Vagina (tissue), 2 donors: ENCODE measurements at regions not wholly inside any gene's neighbourhood (a gene's known extent, or its start where the extent isn't known, plus 50 kb on each side); places are given as distances from the start of the nearest gene placed in this dataset.

Experiments used
- POLR2A ChIP-seq, 2 donors: fragments of 450-650 bp; IDR thresholded peaks; one replicate each; pipeline ENCODE4 v1.6.1; 2017; ENCODE audit warnings: antibody characterized with exemption in 2 of 2, mild to moderate bottlenecking in 2 of 2, moderate library complexity in 2 of 2
- POLR2AphosphoS5 ChIP-seq, 2 donors: sonication (generic); formaldehyde crosslinking; IDR thresholded peaks; one replicate each; pipeline ENCODE4 v1.9.0; 2017; ENCODE audit warnings: antibody characterized with exemption in 2 of 2, mild to moderate bottlenecking in 2 of 2, low read depth in 1 of 2; ENCODE audit not compliant: insufficient read depth in 1 of 2
- TF ChIP-seq, protein P1 (sequence below), 3 experiments: fragments of 450-650 bp in 2 of 3; fragments of 200-600 bp in 1 of 3; sonication (generic) in 1 of 3; IDR thresholded peaks; one replicate each; pipeline ENCODE4 v1.5.1; 2017 to 2019; ENCODE audit warnings: antibody characterized with exemption in 3 of 3, mild to moderate bottlenecking in 2 of 3, moderate library complexity in 2 of 3

DNA sequence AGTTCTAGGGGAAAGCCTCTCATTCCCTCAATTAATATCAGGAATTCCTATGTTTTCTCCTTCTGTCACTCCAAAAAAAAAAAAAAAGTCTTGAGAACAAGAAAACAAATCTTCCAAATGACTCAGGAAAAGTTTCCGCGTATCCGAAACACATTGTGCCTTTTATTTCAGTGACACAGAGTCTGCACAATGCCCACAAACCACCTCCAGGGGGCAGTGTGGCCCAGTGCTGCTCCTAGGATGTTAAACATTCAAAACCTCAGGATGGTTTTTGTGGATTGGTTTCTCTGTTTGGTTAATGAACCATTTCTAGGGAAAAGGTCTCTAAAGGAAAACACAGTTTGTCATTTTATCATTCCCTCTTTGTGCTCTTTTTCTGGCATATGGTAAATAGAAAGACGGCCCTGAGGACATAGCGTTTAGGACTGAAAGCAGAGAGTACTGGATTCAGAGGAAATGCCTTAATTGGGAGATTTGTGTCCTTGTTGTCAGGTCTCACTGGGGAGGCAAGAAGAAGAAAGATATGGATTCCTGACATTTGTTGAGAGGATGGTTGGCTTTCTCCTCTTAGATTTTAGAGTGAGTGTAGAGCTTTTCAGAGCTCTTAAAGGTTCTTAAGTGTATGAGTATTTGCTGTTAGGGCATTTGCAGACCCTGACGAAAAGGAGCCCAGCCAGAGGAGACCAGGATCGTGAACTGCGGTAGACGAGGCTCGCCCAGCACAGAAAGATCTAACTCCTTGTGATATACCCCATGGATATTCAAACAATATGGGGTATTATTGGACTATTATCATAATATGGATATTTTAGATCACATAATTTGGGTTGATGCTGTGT, 65.7 kb upstream of the MAP9 start:
- TF ChIP-seq, protein P1, sequence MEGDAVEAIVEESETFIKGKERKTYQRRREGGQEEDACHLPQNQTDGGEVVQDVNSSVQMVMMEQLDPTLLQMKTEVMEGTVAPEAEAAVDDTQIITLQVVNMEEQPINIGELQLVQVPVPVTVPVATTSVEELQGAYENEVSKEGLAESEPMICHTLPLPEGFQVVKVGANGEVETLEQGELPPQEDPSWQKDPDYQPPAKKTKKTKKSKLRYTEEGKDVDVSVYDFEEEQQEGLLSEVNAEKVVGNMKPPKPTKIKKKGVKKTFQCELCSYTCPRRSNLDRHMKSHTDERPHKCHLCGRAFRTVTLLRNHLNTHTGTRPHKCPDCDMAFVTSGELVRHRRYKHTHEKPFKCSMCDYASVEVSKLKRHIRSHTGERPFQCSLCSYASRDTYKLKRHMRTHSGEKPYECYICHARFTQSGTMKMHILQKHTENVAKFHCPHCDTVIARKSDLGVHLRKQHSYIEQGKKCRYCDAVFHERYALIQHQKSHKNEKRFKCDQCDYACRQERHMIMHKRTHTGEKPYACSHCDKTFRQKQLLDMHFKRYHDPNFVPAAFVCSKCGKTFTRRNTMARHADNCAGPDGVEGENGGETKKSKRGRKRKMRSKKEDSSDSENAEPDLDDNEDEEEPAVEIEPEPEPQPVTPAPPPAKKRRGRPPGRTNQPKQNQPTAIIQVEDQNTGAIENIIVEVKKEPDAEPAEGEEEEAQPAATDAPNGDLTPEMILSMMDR (IDR thresholded peaks at IDR 0.05): peak; percentile 68 to 92 (median 74)
- TF ChIP-seq POLR2A (IDR thresholded peaks at IDR 0.05) (no peak), POLR2AphosphoS5 (IDR thresholded peaks at IDR 0.05; ENCODE audit: insufficient read depth in 1 of 2, low read depth in 1 of 2) (peak in 1 of 2 donors; percentile 48)
